Right lobe of liver (tissue), 4 donors: ENCODE measurements at regions not wholly inside any gene's neighbourhood (a gene's known extent, or its start where the extent isn't known, plus 50 kb on each side); places are given as distances from the start of the nearest gene placed in this dataset.

ENCODE experiments used
- CTCF ChIP-seq, 4 donors: fragments of 200-600 bp in 3 of 4; fragments of 450-650 bp in 1 of 4; IDR thresholded peaks; one replicate each; pipeline versions ENCODE4 v1.5.1 to v1.8.0; 2016 to 2022; ENCODE audit warnings: antibody characterized with exemption in 4 of 4, mild to moderate bottlenecking in 2 of 4
- POLR2A ChIP-seq: fragments of 450-650 bp; IDR thresholded peaks from one replicate; pipeline ENCODE4 v1.6.1; 2017; ENCODE audit warnings: antibody characterized with exemption, mild to moderate bottlenecking
- donor health status: DM: no; HTN: no; CAD: no.
- donor health status: DM: no; HTN: no; CAD: no.
- donor health status: DM: no; HTN: yes; CAD: no.

- no peak for TF ChIP-seq POLR2A
- no peak for TF ChIP-seq CTCF (IDR thresholded peaks at IDR 0.05)
Observed at GRCh38 chr3:110311541-110311940, 760.1 kb upstream of the NECTIN3 start.
